ENCODE measurements at regions not wholly inside any gene's neighbourhood (a gene's known extent, or its start where the extent isn't known, plus 50 kb on each side); places are given as distances from the start of the nearest gene placed in this dataset.

DNA sequence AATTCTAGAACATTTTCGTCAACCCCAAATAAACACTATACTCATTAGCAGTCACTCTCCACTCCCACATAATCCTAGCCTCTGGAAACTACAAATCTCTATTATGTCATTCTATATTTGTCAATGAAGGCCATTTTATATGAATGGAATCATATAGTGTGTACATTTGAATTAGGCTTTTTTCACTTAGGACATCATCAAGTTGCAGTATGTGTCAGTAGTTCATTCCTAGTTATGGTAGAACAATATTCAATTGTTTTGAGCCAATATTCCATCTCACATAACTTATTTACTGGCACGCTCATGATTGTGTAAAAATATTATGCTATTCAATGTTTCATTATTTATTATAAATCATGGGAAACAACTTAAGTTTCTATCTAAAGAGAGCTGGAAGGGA, 1610.4 kb upstream of the MIR17HG start:
- TF ChIP-seq EP300 (IDR thresholded peaks at IDR 0.05) (no peak), POLR2A (IDR thresholded peaks at IDR 0.05) (no peak), POLR2AphosphoS5 (IDR thresholded peaks at IDR 0.05) (no peak)
- TF ChIP-seq, protein P1, sequence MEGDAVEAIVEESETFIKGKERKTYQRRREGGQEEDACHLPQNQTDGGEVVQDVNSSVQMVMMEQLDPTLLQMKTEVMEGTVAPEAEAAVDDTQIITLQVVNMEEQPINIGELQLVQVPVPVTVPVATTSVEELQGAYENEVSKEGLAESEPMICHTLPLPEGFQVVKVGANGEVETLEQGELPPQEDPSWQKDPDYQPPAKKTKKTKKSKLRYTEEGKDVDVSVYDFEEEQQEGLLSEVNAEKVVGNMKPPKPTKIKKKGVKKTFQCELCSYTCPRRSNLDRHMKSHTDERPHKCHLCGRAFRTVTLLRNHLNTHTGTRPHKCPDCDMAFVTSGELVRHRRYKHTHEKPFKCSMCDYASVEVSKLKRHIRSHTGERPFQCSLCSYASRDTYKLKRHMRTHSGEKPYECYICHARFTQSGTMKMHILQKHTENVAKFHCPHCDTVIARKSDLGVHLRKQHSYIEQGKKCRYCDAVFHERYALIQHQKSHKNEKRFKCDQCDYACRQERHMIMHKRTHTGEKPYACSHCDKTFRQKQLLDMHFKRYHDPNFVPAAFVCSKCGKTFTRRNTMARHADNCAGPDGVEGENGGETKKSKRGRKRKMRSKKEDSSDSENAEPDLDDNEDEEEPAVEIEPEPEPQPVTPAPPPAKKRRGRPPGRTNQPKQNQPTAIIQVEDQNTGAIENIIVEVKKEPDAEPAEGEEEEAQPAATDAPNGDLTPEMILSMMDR (IDR thresholded peaks at IDR 0.05): no peak
- Histone ChIP-seq H3K36me3 (no peaks in the 10 kb centered on the region), H3K27me3 (no peaks in the 10 kb centered on the region), H3K9me3 (no peaks in the 10 kb centered on the region), H3K4me1 (no peaks in the 10 kb centered on the region), H3K27ac (no peak overlapping the region), H3K4me3 (no peak overlapping the region)
- WGBS, 2 donors (ENCODE audit: low coverage in 1 of 2): 71 to 76% methylated on average over 2 of the region's 2 CpGs
- ATAC-seq: no peak

DNA sequence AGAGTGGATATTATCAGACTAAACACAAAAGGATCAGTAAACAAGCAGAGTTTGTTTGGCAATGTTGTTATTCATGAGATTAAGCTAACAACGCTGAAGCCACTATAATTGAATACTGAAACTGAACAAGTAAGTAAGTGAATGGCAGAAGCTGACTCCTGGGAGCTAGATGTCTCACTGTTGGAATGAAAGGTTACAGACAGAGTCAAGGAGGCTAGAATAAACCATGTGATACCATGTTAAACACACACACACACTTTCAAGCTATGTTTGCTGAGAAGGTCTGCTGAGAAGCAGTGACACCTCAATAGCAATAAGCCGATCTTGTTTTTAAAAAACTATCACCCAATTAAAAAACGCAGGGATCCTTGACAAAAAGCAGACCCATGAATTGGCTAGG, 1609.4 kb upstream of the MIR17HG start:
- Histone ChIP-seq H3K36me3 (no peaks in the 10 kb centered on the region), H3K4me3 (no peak overlapping the region), H3K4me1 (no peaks in the 10 kb centered on the region), H3K27me3 (no peaks in the 10 kb centered on the region), H3K27ac (no peak overlapping the region), H3K9me3 (no peaks in the 10 kb centered on the region)
- TF ChIP-seq, protein P1 (IDR thresholded peaks at IDR 0.05): no peak
- TF ChIP-seq POLR2AphosphoS5 (IDR thresholded peaks at IDR 0.05): no peak
- TF ChIP-seq EP300 (IDR thresholded peaks at IDR 0.05): no peak
- no peak for TF ChIP-seq POLR2A (IDR thresholded peaks at IDR 0.05)
- WGBS, 2 donors (ENCODE audit: low coverage in 1 of 2): 54 to 72% methylated on average over 3 of the region's 3 CpGs
- ATAC-seq: no peak

DNA sequence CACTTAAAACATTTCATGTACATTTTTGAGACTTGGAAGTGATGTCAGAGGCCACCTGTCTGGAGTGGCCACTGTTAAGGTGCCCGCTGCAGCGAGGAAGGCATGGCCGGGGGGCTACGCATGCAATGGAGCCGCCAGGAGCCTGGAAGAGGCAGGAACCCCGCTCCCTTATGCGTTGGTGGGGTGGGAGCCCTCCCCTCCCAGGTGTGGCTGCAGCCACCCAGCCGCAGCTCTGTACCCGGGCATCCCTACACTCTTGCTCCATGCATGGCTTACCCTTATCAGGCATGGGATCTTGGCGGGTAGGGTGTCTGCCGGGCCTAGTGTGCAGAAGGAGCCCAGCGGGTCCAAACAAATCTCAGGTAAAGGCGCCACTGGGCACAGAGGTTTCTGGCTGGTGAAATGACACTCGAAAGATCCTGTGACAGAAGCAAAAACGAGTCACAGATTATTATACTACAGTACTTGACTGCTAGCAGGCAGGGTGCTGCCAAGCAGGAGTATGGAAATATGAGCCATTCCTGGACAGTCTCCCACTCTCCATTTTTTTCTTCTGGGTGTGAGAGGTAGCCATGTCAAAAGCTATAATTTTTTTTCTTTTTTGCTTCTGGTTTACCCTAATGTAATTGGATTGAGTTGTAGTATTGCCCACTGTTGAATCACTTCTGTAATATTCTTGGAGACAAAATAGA, 1606.3 kb upstream of the MIR17HG start:
- TF ChIP-seq POLR2AphosphoS5 (IDR thresholded peaks at IDR 0.05): no peak
- no peak for TF ChIP-seq EP300 (IDR thresholded peaks at IDR 0.05)
- TF ChIP-seq, protein P1 (IDR thresholded peaks at IDR 0.05): no peak
- no peak for TF ChIP-seq POLR2A (IDR thresholded peaks at IDR 0.05)
- no peak for ATAC-seq
- Histone ChIP-seq H3K27ac (no peak overlapping the region), H3K27me3 (no peaks in the 10 kb centered on the region), H3K9me3 (no peaks in the 10 kb centered on the region), H3K36me3 (no peaks in the 10 kb centered on the region), H3K4me1 (no peaks in the 10 kb centered on the region), H3K4me3 (no peak overlapping the region)
- 0 to 76% methylated on average over 1 to 8 of the region's 15 CpGs for WGBS, 2 donors (ENCODE audit: low coverage in 1 of 2)

DNA sequence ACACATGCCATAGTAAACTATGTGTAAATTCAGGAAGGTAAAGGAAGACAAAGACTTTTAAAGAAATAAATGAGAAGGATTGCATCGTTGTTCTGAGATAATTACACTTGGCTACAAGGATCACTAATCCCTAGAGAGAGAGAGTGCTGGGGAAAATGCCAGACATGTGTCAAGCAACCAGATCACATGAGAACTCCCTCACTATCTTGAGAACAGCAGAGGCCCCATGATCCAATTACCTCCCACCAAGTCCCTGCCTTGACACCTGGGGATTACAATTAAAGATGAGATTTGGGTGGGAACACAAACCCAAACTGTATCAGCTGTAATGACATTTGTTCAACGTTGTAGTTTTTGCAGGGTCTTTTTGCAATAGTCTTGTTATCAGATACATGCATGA, 1600.9 kb upstream of the MIR17HG start:
- 14 to 38% methylated on average over 2 of the region's 2 CpGs for WGBS, 2 donors (ENCODE audit: low coverage in 1 of 2)
- Histone ChIP-seq H3K4me3 (no peak overlapping the region), H3K4me1 (no peaks in the 10 kb centered on the region), H3K27me3 (no peaks in the 10 kb centered on the region), H3K9me3 (no peaks in the 10 kb centered on the region), H3K36me3 (no peaks in the 10 kb centered on the region), H3K27ac (no peak overlapping the region)
- ATAC-seq: no peak
- TF ChIP-seq POLR2A (IDR thresholded peaks at IDR 0.05): no peak

DNA sequence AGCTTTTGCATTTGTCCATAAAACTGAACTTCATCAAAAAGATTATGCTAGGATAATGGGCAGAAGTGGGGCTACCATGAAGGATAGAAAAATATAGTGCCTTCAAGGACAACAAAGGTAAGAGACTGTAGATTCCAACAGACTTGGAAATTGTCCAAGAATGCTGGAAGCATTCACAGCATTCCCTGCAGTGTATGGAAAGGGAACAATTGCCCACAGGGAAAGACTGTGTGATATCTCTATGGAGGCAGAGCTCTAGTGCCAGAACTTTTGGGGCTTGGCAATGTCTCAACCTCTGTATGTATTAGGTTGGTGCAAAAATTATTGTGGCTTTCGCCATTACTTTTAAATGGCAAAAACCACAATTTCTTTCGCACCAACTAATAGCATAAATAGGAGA, 1598.8 kb upstream of the MIR17HG start:
- H3K9me3 ChIP-seq: no peaks in the 10 kb centered on the region
- WGBS, 2 donors (ENCODE audit: low coverage in 1 of 2): 89 to 90% methylated on average over 2 of the region's 2 CpGs
- H3K27ac ChIP-seq: no peak overlapping the region
- H3K27me3 ChIP-seq: no peaks in the 10 kb centered on the region
- H3K4me3 ChIP-seq: no peak overlapping the region
- no peak for ATAC-seq
- TF ChIP-seq POLR2A (IDR thresholded peaks at IDR 0.05): no peak
- no peak for TF ChIP-seq EP300 (IDR thresholded peaks at IDR 0.05)
- no peak for TF ChIP-seq POLR2AphosphoS5 (IDR thresholded peaks at IDR 0.05)
- TF ChIP-seq, protein P1 (IDR thresholded peaks at IDR 0.05): no peak
- H3K4me1 ChIP-seq: no peaks in the 10 kb centered on the region
- H3K36me3 ChIP-seq: no peaks in the 10 kb centered on the region

Measured in gastroesophageal sphincter (tissue), 4 donors.